ENCODE measurements at regions not wholly inside any gene's neighbourhood (a gene's known extent, or its start where the extent isn't known, plus 50 kb on each side); places are given as distances from the start of the nearest gene placed in this dataset.

DNA sequence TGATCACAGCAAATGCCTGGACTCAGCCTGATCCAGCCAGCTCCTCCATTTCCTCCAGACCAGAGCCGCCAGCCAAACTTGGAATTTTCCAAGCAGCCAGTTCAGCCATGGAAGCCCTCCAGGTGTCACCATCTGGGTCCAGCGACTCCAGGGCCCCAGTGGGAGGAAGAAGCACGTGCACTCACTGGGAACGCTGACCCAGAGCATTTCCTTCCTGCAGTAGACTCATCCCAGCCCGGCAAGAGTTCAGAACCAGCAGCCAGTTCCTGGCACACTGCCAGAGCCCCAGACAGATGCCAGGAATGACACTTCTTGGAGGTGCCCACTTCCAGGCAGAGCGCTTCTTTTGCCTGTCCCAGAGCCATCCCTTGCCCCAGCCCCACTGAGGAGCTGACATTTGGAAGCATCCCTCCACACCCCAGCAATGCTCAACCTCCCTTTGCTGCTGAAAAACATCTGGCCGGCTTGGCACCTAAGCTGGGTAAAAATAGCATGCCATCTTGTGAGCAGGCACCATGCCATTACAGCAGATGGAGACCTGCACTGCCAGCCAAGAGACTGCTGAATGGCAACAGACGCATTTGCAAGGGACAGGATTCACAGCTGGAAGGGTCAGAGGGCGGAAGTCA lies 460.3 kb upstream of the PROK2 start:
- TF ChIP-seq, protein P1, sequence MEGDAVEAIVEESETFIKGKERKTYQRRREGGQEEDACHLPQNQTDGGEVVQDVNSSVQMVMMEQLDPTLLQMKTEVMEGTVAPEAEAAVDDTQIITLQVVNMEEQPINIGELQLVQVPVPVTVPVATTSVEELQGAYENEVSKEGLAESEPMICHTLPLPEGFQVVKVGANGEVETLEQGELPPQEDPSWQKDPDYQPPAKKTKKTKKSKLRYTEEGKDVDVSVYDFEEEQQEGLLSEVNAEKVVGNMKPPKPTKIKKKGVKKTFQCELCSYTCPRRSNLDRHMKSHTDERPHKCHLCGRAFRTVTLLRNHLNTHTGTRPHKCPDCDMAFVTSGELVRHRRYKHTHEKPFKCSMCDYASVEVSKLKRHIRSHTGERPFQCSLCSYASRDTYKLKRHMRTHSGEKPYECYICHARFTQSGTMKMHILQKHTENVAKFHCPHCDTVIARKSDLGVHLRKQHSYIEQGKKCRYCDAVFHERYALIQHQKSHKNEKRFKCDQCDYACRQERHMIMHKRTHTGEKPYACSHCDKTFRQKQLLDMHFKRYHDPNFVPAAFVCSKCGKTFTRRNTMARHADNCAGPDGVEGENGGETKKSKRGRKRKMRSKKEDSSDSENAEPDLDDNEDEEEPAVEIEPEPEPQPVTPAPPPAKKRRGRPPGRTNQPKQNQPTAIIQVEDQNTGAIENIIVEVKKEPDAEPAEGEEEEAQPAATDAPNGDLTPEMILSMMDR (IDR thresholded peaks at IDR 0.05; ENCODE audit: low read length), result no peak
- TF ChIP-seq EZH2phosphoT487 (IDR thresholded peaks at IDR 0.05; ENCODE audit: low read length), result no peak
